Activated CD4-positive, alpha-beta T cell treated with anti-CD3 and anti-CD28 coated beads, Interleukin-2, amount 10 ng/mL, durations not matched to agents 24 days and 14 days (primary cell): ENCODE measurements at regions not wholly inside any gene's neighbourhood (a gene's known extent, or its start where the extent isn't known, plus 50 kb on each side); places are given as distances from the start of the nearest gene placed in this dataset.

ENCODE experiments used
- DNase-seq: peaks from one replicate; pipeline ENCODE4 v3.0.0; 2022
- H3K27ac Mint-ChIP-seq: one replicate; pipeline ENCODE4 v1.8.0; 2022; ENCODE audit warnings: mild to moderate bottlenecking, mixed read lengths
- H3K27me3 Mint-ChIP-seq: one replicate; pipeline ENCODE4 v1.8.0; 2022; ENCODE audit warnings: mixed read lengths
- H3K36me3 Mint-ChIP-seq: one replicate; pipeline ENCODE4 v1.8.0; 2022; ENCODE audit warnings: low read depth, mild to moderate bottlenecking, mixed read lengths
- H3K4me1 Mint-ChIP-seq: one replicate; pipeline ENCODE4 v1.8.0; 2021; ENCODE audit warnings: mixed read lengths
- H3K4me3 Mint-ChIP-seq: one replicate; pipeline ENCODE4 v1.8.0; 2022; ENCODE audit warnings: mild to moderate bottlenecking, moderate library complexity, mixed read lengths
- H3K9me3 Mint-ChIP-seq: one replicate; pipeline ENCODE4 v1.8.0; 2021; ENCODE audit warnings: mixed read lengths
- intact Hi-C: fragments of 100-400 bp; cut with micrococcal nuclease; formaldehyde crosslinking; loops from one replicate; pipeline ENCODE4 v1.15.1; 2023

DNA sequence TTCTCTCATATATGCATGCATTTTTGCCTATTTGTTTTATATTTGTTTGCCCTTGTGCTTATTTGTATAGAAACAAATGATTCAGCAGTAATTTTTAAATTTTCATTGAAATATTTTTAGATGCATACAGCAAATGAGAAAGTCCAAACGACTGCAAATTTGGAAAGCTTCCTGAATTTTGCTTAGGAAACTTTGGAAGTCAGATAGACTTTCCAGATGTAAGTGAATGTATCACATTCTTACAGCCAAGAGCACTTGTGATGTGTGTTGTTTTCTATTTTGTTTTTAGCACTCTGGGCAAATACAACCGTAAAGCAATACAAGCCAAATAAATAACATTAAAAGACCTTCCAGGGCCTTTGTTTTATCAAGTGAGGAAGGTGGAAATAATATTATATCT lies 680.8 kb upstream of the CDH8 start:
- no peaks in the 10 kb centered on the region for H3K36me3 Mint-ChIP-seq
- intact Hi-C loops: no loop called here
- no peaks in the 10 kb centered on the region for H3K27me3 Mint-ChIP-seq
- no peak overlapping the region for H3K4me3 Mint-ChIP-seq
- DNase-seq: no peak
- H3K9me3 Mint-ChIP-seq: peaks cover 3% of the 10 kb centered on the region
- H3K4me1 Mint-ChIP-seq: no peaks in the 10 kb centered on the region
- H3K27ac Mint-ChIP-seq: no peak overlapping the region

DNA sequence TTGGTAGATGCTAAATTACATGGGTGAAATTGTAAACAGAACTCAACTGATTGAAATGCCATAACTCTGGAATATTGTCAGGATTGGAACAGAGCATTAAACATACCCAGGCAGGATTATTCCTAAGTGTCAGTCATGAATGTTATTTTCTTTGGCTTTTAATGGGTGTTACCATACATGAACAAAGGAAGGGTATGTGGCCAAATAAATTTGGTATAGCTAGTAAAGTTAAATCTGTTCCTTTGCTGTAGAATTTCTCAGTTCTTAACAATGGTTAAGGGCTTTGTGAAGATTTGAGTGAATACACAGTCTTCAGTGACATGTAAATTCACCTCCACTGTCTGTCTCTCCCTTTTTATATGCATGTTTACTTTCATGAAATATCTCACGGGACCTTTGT lies 679.5 kb upstream of the CDH8 start:
- Mint-ChIP-seq H3K27ac (no peak overlapping the region), H3K27me3 (no peaks in the 10 kb centered on the region), H3K4me3 (no peak overlapping the region), H3K36me3 (no peaks in the 10 kb centered on the region), H3K9me3 (peaks cover 3% of the 10 kb centered on the region), H3K4me1 (no peaks in the 10 kb centered on the region)
- intact Hi-C loops: no loop called here
- no peak for DNase-seq

DNA sequence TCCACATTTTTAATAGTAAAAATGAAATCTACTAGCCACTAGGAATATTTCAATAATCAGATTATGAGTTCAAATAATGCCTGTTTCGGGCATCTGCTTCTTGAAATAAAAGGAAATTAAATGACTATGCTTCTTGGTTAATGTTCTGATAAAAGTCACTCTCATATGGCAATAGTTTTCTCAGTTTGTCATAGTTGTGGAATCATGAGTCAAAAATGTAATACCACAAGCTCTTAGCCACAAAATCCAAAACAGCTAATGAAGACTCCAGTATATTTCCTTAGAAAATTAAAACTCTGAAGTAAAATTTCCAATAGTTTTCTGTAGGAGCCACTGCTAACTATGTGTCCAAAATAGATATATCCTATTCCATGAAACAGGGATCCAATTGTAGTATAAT lies 676.3 kb upstream of the CDH8 start:
- Mint-ChIP-seq H3K9me3 (peaks cover 3% of the 10 kb centered on the region), H3K27me3 (no peaks in the 10 kb centered on the region), H3K4me3 (no peak overlapping the region), H3K27ac (no peak overlapping the region), H3K36me3 (no peaks in the 10 kb centered on the region), H3K4me1 (no peaks in the 10 kb centered on the region)
- no peak for DNase-seq
- intact Hi-C loops: no loop called here

DNA sequence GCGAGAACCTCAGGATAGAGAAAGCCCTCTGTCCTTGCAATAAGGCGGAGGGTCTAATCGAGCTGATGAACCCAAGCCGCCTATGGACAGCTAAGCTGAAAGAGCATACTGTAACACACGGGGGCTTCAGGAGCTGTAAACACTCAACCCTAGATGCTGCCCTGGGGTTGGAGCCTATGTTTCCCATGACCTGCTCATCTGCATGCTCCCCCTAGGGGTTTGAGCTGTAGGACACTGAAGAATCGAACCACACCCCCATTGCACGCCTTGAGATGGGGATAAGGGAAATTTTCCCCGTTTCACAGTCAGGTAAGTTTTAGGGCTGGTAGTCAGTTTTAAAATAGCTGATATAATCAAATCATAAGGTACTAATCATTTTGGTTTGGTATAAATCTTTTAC lies 675.6 kb upstream of the CDH8 start:
- DNase-seq: no peak
- Mint-ChIP-seq H3K4me3 (no peak overlapping the region), H3K27ac (no peak overlapping the region), H3K4me1 (no peaks in the 10 kb centered on the region), H3K36me3 (no peaks in the 10 kb centered on the region), H3K9me3 (peaks cover 6% of the 10 kb centered on the region), H3K27me3 (no peaks in the 10 kb centered on the region)
- intact Hi-C loops: no loop called here

DNA sequence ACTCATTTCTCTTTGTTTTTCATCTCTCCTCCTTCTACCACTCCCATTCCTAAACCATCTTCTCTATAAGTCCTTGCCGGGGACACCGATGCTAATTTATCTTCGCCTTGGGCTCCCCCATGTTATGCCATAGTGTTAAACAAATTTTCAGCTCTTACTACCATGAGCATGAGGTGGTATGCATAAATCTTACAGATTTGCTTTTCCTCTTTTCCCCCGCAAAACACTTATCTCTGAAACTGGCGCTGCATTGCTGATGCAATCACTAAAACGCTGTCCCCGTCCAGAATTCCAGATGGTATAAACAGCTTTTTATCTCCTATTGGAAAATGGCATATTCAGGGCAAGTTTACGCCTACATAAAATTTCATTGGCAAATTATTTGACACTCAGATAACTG lies 673.6 kb upstream of the CDH8 start:
- H3K9me3 Mint-ChIP-seq: peaks cover 6% of the 10 kb centered on the region
- DNase-seq: no peak
- no peak overlapping the region for H3K27ac Mint-ChIP-seq
- H3K27me3 Mint-ChIP-seq: no peaks in the 10 kb centered on the region
- no peaks in the 10 kb centered on the region for H3K36me3 Mint-ChIP-seq
- H3K4me1 Mint-ChIP-seq: no peaks in the 10 kb centered on the region
- no peak overlapping the region for H3K4me3 Mint-ChIP-seq
- intact Hi-C loops: no loop called here

DNA sequence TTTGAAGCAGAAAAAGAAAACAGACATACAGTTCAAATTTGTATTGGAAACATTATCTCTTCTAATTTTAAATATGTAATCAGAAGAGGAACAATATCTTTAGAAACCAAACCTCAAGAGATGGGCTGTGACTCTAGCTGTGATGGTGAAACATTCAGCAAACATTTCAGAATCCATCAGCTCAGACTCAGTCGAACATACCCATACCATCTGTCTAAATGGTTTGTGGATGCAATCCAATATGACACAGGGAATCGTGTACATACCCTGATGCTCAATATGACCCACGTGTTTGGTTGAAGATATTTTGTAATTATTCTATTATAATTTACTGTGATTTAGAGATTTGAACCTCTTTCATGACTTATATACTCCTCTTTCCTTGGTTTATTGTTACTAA lies 665.2 kb upstream of the CDH8 start:
- no peak overlapping the region for H3K27ac Mint-ChIP-seq
- H3K4me1 Mint-ChIP-seq: no peaks in the 10 kb centered on the region
- H3K4me3 Mint-ChIP-seq: no peak overlapping the region
- DNase-seq: no peak
- H3K9me3 Mint-ChIP-seq: peaks cover 14% of the 10 kb centered on the region
- no peaks in the 10 kb centered on the region for H3K36me3 Mint-ChIP-seq
- intact Hi-C loops: no loop called here
- no peaks in the 10 kb centered on the region for H3K27me3 Mint-ChIP-seq

DNA sequence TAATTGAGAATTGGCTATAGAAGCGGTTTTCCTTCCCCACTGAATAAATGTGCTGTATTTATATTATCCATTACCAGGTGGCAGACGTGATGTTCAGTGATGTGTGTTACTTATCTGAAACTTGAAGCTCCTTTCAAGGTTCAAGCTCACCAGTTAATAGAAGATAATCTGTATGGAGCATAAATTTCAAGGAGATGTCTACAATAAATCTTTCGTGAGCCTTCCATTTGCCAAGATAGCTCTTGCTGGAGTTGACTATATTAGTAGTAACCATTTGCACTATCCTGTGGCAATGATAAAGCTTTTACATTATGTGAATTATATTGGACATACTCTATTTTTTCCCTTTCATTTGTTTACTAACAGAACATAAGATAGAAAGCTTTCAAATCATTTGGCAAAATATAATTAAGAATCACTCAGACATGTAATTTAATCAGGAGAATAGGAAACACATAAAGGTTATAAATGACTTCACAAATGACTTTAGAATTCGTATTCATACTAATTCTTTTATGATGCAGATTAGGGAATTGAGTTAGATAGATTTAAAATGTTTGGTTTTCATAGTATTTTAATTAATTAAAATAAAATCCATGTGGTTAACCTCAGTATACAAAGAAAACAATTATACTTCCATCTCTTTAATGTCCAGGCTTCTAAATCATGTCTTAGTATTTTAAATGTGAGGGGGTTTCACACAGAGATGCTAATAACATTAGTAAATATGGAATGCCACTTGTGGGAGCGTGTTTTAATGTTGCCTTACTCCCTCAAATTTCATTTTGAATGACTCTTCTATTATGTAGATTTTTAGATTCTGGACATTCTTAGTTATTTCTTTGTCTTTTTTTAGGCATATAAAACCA lies 664.4 kb upstream of the CDH8 start:
- intact Hi-C loops: no loop called here
- Mint-ChIP-seq H3K36me3 (no peaks in the 10 kb centered on the region), H3K4me3 (no peak overlapping the region), H3K9me3 (peaks cover 19% of the 10 kb centered on the region), H3K27me3 (no peaks in the 10 kb centered on the region), H3K4me1 (no peaks in the 10 kb centered on the region), H3K27ac (no peak overlapping the region)
- no peak for DNase-seq

DNA sequence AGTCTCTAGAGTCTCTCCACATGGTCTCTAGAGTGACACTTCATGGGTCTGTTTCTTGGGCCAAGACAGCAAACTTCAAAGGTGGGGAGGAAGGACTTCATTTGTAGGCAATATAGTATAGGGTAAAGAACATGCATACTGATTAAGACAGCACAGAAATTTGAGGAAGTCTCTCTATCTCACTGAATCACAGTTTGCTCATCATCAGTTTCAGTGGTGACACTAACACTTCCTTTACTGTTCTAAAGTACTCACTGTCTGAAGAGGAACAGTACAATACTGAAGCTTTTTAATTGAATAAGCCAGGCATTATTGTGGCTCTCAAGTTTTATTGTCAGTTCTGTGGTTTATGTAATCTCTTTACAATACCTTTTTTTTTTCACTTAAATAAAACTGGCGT lies 656.4 kb upstream of the CDH8 start:
- H3K9me3 Mint-ChIP-seq: peaks cover 28% of the 10 kb centered on the region
- no peaks in the 10 kb centered on the region for H3K4me1 Mint-ChIP-seq
- no peaks in the 10 kb centered on the region for H3K36me3 Mint-ChIP-seq
- H3K27ac Mint-ChIP-seq: no peak overlapping the region
- intact Hi-C loops: no loop called here
- no peak for DNase-seq
- H3K4me3 Mint-ChIP-seq: no peak overlapping the region
- H3K27me3 Mint-ChIP-seq: no peaks in the 10 kb centered on the region

DNA sequence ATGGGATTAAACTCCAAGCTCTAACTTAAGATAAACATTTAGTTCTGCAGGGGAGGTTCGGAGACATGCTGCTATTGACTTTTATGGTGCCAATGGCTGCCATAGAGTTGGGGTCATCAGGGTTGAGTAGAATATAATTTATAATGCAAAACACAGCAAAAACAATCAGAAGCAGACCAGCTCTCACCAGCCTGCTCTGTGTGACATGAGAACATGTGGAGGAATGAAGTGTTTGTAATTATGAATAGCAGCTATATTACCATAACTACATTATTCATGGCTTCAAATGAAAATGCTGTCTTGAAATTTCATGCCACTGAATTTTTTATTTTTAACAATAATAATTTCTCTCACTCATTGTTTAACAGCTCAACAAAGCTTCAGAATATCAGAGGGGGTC lies 645.6 kb upstream of the CDH8 start:
- Mint-ChIP-seq H3K27me3 (no peaks in the 10 kb centered on the region), H3K4me1 (no peaks in the 10 kb centered on the region), H3K4me3 (no peak overlapping the region), H3K9me3 (peaks cover 27% of the 10 kb centered on the region), H3K36me3 (no peaks in the 10 kb centered on the region), H3K27ac (no peak overlapping the region)
- no peak for DNase-seq
- intact Hi-C loops: no loop called here

DNA sequence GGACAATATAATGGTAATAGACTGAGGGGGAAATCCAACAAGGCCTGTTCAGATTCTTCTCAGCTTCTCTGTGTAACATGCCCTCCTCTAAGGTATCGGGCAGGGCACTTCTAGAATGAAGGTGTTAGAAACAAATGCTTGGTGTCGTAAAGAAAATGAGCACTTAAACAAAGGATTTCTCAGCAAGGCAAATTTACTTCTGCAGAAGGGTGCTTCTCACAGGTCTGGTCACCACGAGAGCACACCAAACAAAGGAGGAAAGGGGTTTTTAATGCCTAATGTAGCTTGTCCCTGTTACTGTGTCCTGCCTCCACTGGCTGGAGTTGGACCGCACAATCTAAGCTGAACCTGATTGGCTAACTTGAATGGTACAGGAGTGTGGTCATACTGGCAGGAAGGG lies 642.6 kb upstream of the CDH8 start:
- no peaks in the 10 kb centered on the region for H3K36me3 Mint-ChIP-seq
- H3K4me1 Mint-ChIP-seq: no peaks in the 10 kb centered on the region
- H3K4me3 Mint-ChIP-seq: no peak overlapping the region
- intact Hi-C loops: no loop called here
- no peak overlapping the region for H3K27ac Mint-ChIP-seq
- no peaks in the 10 kb centered on the region for H3K27me3 Mint-ChIP-seq
- peaks cover 27% of the 10 kb centered on the region for H3K9me3 Mint-ChIP-seq
- no peak for DNase-seq

DNA sequence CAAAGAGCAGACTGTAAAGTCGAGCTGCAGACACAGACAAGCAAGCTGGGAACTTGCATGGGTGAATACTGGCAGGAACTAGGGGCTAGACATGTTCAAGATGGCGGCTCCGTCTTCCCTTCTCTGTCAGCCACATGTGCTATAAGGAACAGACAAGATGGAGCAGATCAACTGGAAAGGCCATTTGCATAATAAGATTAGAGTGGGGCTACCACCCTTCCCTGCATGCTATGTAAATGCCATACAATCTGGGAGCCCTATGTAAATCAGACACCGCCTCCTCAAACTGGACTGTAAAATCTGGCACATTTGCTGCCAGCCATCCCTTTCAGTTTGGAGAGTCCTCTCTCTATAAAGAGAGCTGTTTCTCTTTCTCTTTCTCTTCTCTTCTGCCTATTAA lies 640.1 kb upstream of the CDH8 start:
- Mint-ChIP-seq H3K9me3 (peaks cover 18% of the 10 kb centered on the region), H3K4me1 (no peaks in the 10 kb centered on the region), H3K36me3 (no peaks in the 10 kb centered on the region), H3K27ac (no peak overlapping the region), H3K27me3 (no peaks in the 10 kb centered on the region), H3K4me3 (no peak overlapping the region)
- DNase-seq: no peak
- intact Hi-C loops: no loop called here

DNA sequence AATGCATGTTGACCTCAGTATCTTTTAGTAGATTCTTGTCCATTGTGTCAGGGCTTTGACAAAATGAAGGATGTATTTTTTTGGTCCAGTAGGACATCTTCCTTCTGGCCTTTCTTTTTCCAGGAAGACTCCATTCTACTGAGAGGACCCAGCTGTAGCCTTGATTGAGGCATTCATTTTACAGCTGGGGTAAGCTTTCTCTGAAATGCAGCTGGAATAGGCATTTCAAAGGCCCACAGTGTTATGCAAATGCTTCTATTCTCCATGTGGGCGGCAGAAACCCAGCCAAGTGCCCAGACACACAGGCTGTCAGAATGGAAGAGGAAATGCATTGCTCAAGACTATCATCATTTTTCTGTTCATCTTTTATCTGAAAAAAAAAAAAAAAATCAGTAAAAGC lies 629.0 kb upstream of the CDH8 start:
- H3K27ac Mint-ChIP-seq: no peak overlapping the region
- H3K4me3 Mint-ChIP-seq: no peak overlapping the region
- DNase-seq: no peak
- intact Hi-C loops: no loop called here
- peaks cover 3% of the 10 kb centered on the region for H3K9me3 Mint-ChIP-seq
- H3K4me1 Mint-ChIP-seq: no peaks in the 10 kb centered on the region
- H3K27me3 Mint-ChIP-seq: no peaks in the 10 kb centered on the region
- H3K36me3 Mint-ChIP-seq: no peaks in the 10 kb centered on the region

DNA sequence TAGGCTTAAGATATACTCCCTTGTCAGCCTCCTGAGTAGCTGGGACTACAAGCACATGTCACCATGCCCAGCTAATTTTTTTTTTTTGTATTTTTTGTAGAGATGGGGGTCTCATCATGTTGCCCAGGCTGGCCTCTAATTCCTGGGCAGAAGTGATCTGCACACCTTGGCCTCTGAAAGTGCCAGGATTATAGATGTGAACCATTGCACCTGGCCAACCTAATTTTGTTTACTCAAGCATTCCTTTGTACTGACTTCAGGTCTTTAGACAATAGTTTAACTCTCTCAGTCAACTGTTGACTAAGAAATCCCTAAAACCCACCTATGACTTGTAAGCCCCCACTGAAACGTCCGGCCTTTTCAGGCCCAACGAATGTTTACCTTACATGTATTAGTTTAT lies 628.3 kb upstream of the CDH8 start:
- Mint-ChIP-seq H3K27me3 (no peaks in the 10 kb centered on the region), H3K36me3 (no peaks in the 10 kb centered on the region), H3K9me3 (peaks cover 2% of the 10 kb centered on the region), H3K4me3 (no peak overlapping the region), H3K27ac (no peak overlapping the region), H3K4me1 (no peaks in the 10 kb centered on the region)
- no peak for DNase-seq
- intact Hi-C loops: no loop called here

DNA sequence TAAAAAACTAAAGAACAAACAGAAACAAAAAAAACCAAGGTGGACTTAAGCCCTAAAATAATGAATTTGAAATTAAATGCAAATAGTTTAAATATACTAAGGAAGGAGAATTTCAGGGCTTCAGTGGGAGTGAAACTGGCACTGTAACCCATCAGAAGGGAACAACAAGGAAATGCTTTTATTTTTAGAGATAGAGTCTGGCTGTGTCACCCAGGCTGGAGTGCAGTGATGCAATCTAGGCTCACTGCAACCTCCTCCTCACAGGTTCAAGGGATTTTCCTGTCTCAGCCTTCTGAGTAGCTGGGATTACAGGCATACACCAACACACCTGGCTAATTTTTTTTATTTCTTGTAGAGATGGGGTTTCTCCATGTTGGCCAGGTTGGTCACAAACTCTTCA lies 625.2 kb upstream of the CDH8 start:
- no peak overlapping the region for H3K4me3 Mint-ChIP-seq
- H3K27me3 Mint-ChIP-seq: no peaks in the 10 kb centered on the region
- H3K4me1 Mint-ChIP-seq: no peaks in the 10 kb centered on the region
- no peak overlapping the region for H3K27ac Mint-ChIP-seq
- H3K9me3 Mint-ChIP-seq: peaks cover under 1% of the 10 kb centered on the region
- intact Hi-C loops: no loop called here
- no peak for DNase-seq
- no peaks in the 10 kb centered on the region for H3K36me3 Mint-ChIP-seq

DNA sequence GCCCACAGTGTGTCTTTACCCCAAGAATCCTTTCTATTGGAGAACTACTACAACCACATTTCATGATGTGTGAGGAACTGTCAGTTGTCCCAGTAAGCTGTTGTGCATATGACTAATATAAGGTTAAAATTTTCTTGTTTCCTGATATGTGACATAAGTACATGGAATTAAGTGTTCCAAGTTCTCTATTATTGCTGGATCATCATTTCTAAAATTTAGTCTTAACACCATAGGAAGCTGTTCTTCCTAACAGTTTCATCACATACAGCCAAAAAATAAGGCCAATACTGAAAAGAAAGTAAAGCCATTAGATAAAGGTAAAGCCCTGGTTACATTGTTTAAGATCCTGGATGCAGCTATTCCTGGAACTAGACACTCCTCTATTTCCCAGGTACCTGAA lies 620.9 kb upstream of the CDH8 start:
- no peaks in the 10 kb centered on the region for H3K4me1 Mint-ChIP-seq
- intact Hi-C loops: no loop called here
- H3K4me3 Mint-ChIP-seq: no peak overlapping the region
- H3K27ac Mint-ChIP-seq: no peak overlapping the region
- no peak for DNase-seq
- no peaks in the 10 kb centered on the region for H3K27me3 Mint-ChIP-seq
- no peaks in the 10 kb centered on the region for H3K36me3 Mint-ChIP-seq
- peaks cover 9% of the 10 kb centered on the region for H3K9me3 Mint-ChIP-seq
